ENCODE measurements at regions not wholly inside any gene's neighbourhood (a gene's known extent, or its start where the extent isn't known, plus 50 kb on each side); places are given as distances from the start of the nearest gene placed in this dataset.

GRCh38 chr4:62144431-62144830 lies 944.3 kb downstream of the ADGRL3 start:
- Mint-ChIP-seq H3K4me3 (ENCODE audit: unreplicated experiment) (no peak overlapping the region), H3K4me1 (ENCODE audit: insufficient read depth, unreplicated experiment) (no peaks in the 10 kb centered on the region), H3K9me3 (ENCODE audit: unreplicated experiment) (no peaks in the 10 kb centered on the region), H3K27me3 (ENCODE audit: insufficient read depth, unreplicated experiment) (no peaks in the 10 kb centered on the region), H3K27ac (ENCODE audit: low read depth, unreplicated experiment) (no peak overlapping the region), H3K36me3 (ENCODE audit: insufficient read depth, unreplicated experiment) (no peaks in the 10 kb centered on the region)
- POLR2A ChIA-PET: no interaction called here
- BruUV-seq (replicated peaks): no TSS peak
- no peak for DNase-seq (ENCODE audit: unreplicated experiment)
- intact Hi-C loops (cut with micrococcal nuclease): no loop called here
- CTCF ChIA-PET: interaction anchor here (0.6 kb wide), 1 partner anchor 89 kb away, joined by 3 read pairs; no protein-coding TSS in a partner anchor
- TF ChIP-seq CTCF (IDR thresholded peaks at IDR 0.05; ENCODE audit: unreplicated experiment): no peak

DNA sequence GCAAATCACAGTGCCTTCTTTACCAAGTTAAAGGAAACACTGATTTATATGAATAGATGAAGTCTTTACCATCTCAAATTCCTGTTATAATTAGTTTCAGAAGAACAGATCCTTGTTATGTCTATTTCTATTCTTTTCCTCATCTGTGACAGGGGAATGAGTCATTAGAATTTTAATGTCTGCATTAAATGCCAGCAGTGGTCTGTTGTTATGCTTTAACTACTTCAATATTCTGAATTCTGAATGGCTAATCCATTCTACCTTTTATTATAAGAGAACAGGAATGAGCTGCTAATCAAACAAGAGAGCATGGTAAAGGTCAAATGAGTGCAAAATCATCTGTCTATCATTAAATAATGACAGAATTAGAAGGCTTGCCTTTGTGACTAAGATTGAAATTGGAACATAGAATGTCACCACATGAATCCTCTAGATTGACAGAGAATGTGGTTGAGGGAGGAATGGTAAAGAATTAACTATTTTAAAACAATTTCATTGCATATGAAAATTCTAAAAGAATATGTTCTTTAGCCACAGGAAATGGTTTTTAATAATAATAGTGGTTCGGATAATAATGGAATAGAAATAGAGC lies 935.5 kb downstream of the ADGRL3 start:
- Mint-ChIP-seq H3K27ac (ENCODE audit: low read depth, unreplicated experiment) (no peak overlapping the region), H3K27me3 (ENCODE audit: insufficient read depth, unreplicated experiment) (no peaks in the 10 kb centered on the region), H3K4me1 (ENCODE audit: insufficient read depth, unreplicated experiment) (peaks cover 7% of the 10 kb centered on the region), H3K4me3 (ENCODE audit: unreplicated experiment) (no peak overlapping the region), H3K9me3 (ENCODE audit: unreplicated experiment) (peaks cover 14% of the 10 kb centered on the region), H3K36me3 (ENCODE audit: insufficient read depth, unreplicated experiment) (no peaks in the 10 kb centered on the region)
- ChIA-PET POLR2A (no interaction called here), CTCF (no interaction called here)
- TF ChIP-seq CTCF (IDR thresholded peaks at IDR 0.05; ENCODE audit: unreplicated experiment): no peak
- intact Hi-C loops (cut with micrococcal nuclease): no loop called here
- no TSS peak for BruUV-seq (replicated peaks)
- DNase-seq (ENCODE audit: unreplicated experiment): no peak

DNA sequence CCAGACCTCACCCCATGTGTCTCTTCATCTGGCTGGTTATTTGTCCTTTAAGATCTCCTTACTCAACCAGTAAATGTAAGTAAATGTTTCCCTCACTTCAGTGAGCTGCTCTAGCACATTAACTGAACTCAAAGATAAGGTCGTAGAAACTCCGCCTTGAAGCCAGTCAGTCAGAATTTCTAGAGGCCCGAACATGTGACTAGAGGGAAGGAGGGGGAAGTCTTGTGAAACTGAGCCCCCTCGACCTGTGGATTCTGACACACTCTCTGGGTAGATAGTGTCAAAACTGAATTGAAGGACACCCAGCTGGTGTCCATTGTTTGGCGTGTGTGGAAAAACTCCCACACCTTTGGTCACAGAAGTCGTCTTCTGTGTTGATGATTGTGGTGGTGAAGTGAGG lies 933.9 kb downstream of the ADGRL3 start:
- H3K4me3 Mint-ChIP-seq (ENCODE audit: unreplicated experiment): no peak overlapping the region

More for the DNA sequence above, 933.9 kb downstream of the ADGRL3 start:
- Mint-ChIP-seq H3K4me1 (ENCODE audit: insufficient read depth, unreplicated experiment) (peaks cover 7% of the 10 kb centered on the region), H3K27me3 (ENCODE audit: insufficient read depth, unreplicated experiment) (no peaks in the 10 kb centered on the region), H3K9me3 (ENCODE audit: unreplicated experiment) (peaks cover 14% of the 10 kb centered on the region), H3K27ac (ENCODE audit: low read depth, unreplicated experiment) (no peak overlapping the region), H3K36me3 (ENCODE audit: insufficient read depth, unreplicated experiment) (no peaks in the 10 kb centered on the region)
- ChIA-PET CTCF (no interaction called here), POLR2A (interaction anchor here (0.7 kb wide), 1 partner anchor 1224 kb away, joined by 3 read pairs; no protein-coding TSS in a partner anchor)
- intact Hi-C loops (cut with micrococcal nuclease): no loop called here
- no peak for TF ChIP-seq CTCF (IDR thresholded peaks at IDR 0.05; ENCODE audit: unreplicated experiment)
- BruUV-seq (replicated peaks): no TSS peak
- DNase-seq (ENCODE audit: unreplicated experiment): no peak

Measured in MCF 10A (cell line).